Eye (tissue), 1 donor: ENCODE measurements at regions not wholly inside any gene's neighbourhood (a gene's known extent, or its start where the extent isn't known, plus 50 kb on each side); places are given as distances from the start of the nearest gene placed in this dataset.

Source experiments
- DNase-seq: peaks from one replicate; pipeline ENCODE4 v3.0.0-alpha.2; 2015

GRCh38 chr2:240299710-240300068 is 135.8 kb upstream of the GPC1 start:
- DNase-seq = no peak

- no peak for DNase-seq
Observed at GRCh38 chr2:240300261-240300821, 135.1 kb upstream of the GPC1 start.

GRCh38 chr2:240300840-240301239 is 134.6 kb upstream of the GPC1 start:
- DNase-seq = no peak

- no peak for DNase-seq
Observed at GRCh38 chr2:240301256-240301795, 134.1 kb upstream of the GPC1 start.

- no peak for DNase-seq
Observed at GRCh38 chr2:240302041-240302440, 133.4 kb upstream of the GPC1 start.

GRCh38 chr2:240302933-240303595 is 132.4 kb upstream of the GPC1 start:
- DNase-seq = no peak

- no peak for DNase-seq
Observed at GRCh38 chr2:240303896-240304745, 131.3 kb upstream of the GPC1 start.

GRCh38 chr2:240304746-240305161 is 130.7 kb upstream of the GPC1 start:
- no peak for DNase-seq

GRCh38 chr2:240305369-240305962 is 130.0 kb upstream of the GPC1 start:
- DNase-seq = no peak

GRCh38 chr2:240306185-240306584 is 129.3 kb upstream of the GPC1 start:
- DNase-seq = no peak

- DNase-seq = no peak
Observed at GRCh38 chr2:240308111-240308651, 127.3 kb upstream of the GPC1 start.

- DNase-seq = no peak
Observed at GRCh38 chr2:240309214-240309613, 126.2 kb upstream of the GPC1 start.

GRCh38 chr2:240310201-240310600 is 125.3 kb upstream of the GPC1 start:
- DNase-seq = no peak

GRCh38 chr2:240310645-240311044 is 124.8 kb upstream of the GPC1 start:
- DNase-seq = no peak

GRCh38 chr2:240311821-240312220 is 123.6 kb upstream of the GPC1 start:
- DNase-seq = no peak

GRCh38 chr2:240319221-240319854 is 116.1 kb upstream of the GPC1 start:
- DNase-seq = no peak

GRCh38 chr2:240319855-240320203 is 115.6 kb upstream of the GPC1 start:
- no peak for DNase-seq

- DNase-seq = no peak
Observed at GRCh38 chr2:240320204-240320993, 115.1 kb upstream of the GPC1 start.

- no peak for DNase-seq
Observed at GRCh38 chr2:240322231-240322955, 113.1 kb upstream of the GPC1 start.

- no peak for DNase-seq
Observed at GRCh38 chr2:240322991-240323390, 112.5 kb upstream of the GPC1 start.
